A549 (cell line): ENCODE measurements at regions not wholly inside any gene's neighbourhood (a gene's known extent, or its start where the extent isn't known, plus 50 kb on each side); places are given as distances from the start of the nearest gene placed in this dataset.

Source experiments
- ATAC-seq, 2 experiments: fragments of 200-7000 bp in 1 of 2; fragments of >200 bp in 1 of 2; cut with Nextera tagmentation in 1 of 2; cut with Tn5 transposase in 1 of 2; 3 replicates each; pipeline versions ENCODE4 v1.8.0 to v1.9.1; 2018 to 2020; ENCODE audit warnings: mild to moderate bottlenecking in 1 of 2, moderate library complexity in 1 of 2
- CTCF ChIA-PET: fragments of 300-600 bp; sonication (Branson Sonifier 250); formaldehyde crosslinking; extraction: SDS; loops from one replicate; lab custom pipeline; 2021; ENCODE audit warnings: antibody characterized with exemption, inconsistent platforms; lab: Yijun Ruan, JAX
- POLR2A ChIA-PET: fragments of 350-600 bp; formaldehyde crosslinking; extraction: SDS; loops from one replicate; lab custom pipeline; 2021; ENCODE audit warnings: antibody characterized with exemption, inconsistent platforms; lab: Yijun Ruan, JAX
- DNase-seq, 2 experiments: peaks; one replicate each; pipeline versions ENCODE4 v3.0.0 to v3.0.0-alpha.2; 2011 to 2016; ENCODE audit warnings: low read depth in 1 of 2, low spot score in 1 of 2
- FAIRE-seq: peaks from 2 replicates; lab custom pipeline; 2011; peaks lifted over from hg19 to GRCh38; lab: Jason Lieb, UNC
- H3K27ac ChIP-seq, 2 experiments: fragments of >200 bp; sonication (Bioruptor Twin); formaldehyde crosslinking; 3 replicates each; pipeline ENCODE4 v1.5.1; 2016 to 2017
- H3K4me1 ChIP-seq: fragments of >200 bp; sonication (Bioruptor Twin); formaldehyde crosslinking; 3 replicates; pipeline ENCODE4 v1.6.1; 2016
- H3K4me2 ChIP-seq: fragments of >200 bp; sonication (Bioruptor Twin); formaldehyde crosslinking; 3 replicates; pipeline ENCODE4 v1.6.1; 2016
- H3K4me3 ChIP-seq: fragments of >200 bp; sonication (Bioruptor Twin); formaldehyde crosslinking; 3 replicates; pipeline ENCODE4 v1.5.1; 2016
- H3K9me3 ChIP-seq: fragments of >200 bp; sonication (Bioruptor Twin); formaldehyde crosslinking; 3 replicates; pipeline ENCODE4 v1.6.1; 2016
- BHLHE40 ChIP-seq: IDR thresholded peaks from 2 replicates; pipeline ENCODE4 v1.6.1; 2012; ENCODE audit warnings: low read depth, low read length, inconsistent platforms
- CHD2 ChIP-seq: fragments of 150-350 bp; IDR thresholded peaks from 2 replicates; pipeline ENCODE4 v1.6.1; 2014; ENCODE audit warnings: low read length; ENCODE audit not compliant: partially characterized antibody
- CHD4 ChIP-seq: fragments of 200-600 bp; sonication (generic); IDR thresholded peaks from 2 replicates; pipeline ENCODE4 v1.6.1; 2016; ENCODE audit warnings: antibody characterized with exemption, mild to moderate bottlenecking, borderline replicate concordance
- CTCF ChIP-seq: fragments of >200 bp; sonication (Bioruptor Twin); formaldehyde crosslinking; IDR thresholded peaks from 3 replicates; pipeline ENCODE4 v1.5.1; 2016
- FOXS1 ChIP-seq: fragments of 250-450 bp; sonication (Bioruptor Pico); IDR thresholded peaks from 2 replicates; pipeline ENCODE4 v1.5.0; 2020; ENCODE audit warnings: mild to moderate bottlenecking, moderate library complexity
- HOXA7 ChIP-seq: fragments of 250-450 bp; sonication (Bioruptor Pico); IDR thresholded peaks from 2 replicates; pipeline ENCODE4 v1.5.0; 2020; ENCODE audit warnings: mild to moderate bottlenecking, moderate library complexity
- HOXB5 ChIP-seq: fragments of 250-450 bp; sonication (Bioruptor Pico); IDR thresholded peaks from 2 replicates; pipeline ENCODE4 v1.5.0; 2020; ENCODE audit warnings: mild to moderate bottlenecking, moderate library complexity
- JUN ChIP-seq, 2 experiments: fragments of >200 bp; sonication (Bioruptor Twin); formaldehyde crosslinking; IDR thresholded peaks; 2 replicates in 1 of 2; 3 replicates in 1 of 2; pipeline ENCODE4 v1.6.1; 2016 to 2017
- KDM1A ChIP-seq: fragments of 200-600 bp; sonication (generic); IDR thresholded peaks from 2 replicates; pipeline ENCODE4 v1.6.1; 2016; ENCODE audit warnings: low read depth, mild to moderate bottlenecking
- MAFK ChIP-seq: fragments of 450-650 bp; IDR thresholded peaks from 2 replicates; pipeline ENCODE4 v1.6.1; 2014; ENCODE audit not compliant: partially characterized antibody
- MAX ChIP-seq: IDR thresholded peaks from 2 replicates; pipeline ENCODE4 v1.6.1; 2012
- MYC ChIP-seq: IDR thresholded peaks from 2 replicates; pipeline ENCODE4 v1.6.1; 2012; ENCODE audit warnings: mild to moderate bottlenecking, inconsistent platforms, low read length, improper control_type of control experiment, borderline replicate concordance
- PHF8 ChIP-seq: fragments of 200-600 bp; sonication (generic); IDR thresholded peaks from 2 replicates; pipeline ENCODE4 v1.6.1; 2016; ENCODE audit warnings: low read depth, mild to moderate bottlenecking, antibody characterized with exemption, moderate library complexity, borderline replicate concordance
- TFCP2L1 ChIP-seq: fragments of 250-450 bp; sonication (Bioruptor Pico); IDR thresholded peaks from 2 replicates; pipeline ENCODE4 v1.5.0; 2021; ENCODE audit warnings: mild to moderate bottlenecking
- TP53 ChIP-seq: fragments of 250-450 bp; sonication (Bioruptor Pico); IDR thresholded peaks from 2 replicates; pipeline ENCODE4 v1.5.0; 2021; ENCODE audit warnings: mild to moderate bottlenecking, moderate library complexity
- ZC3H11A ChIP-seq: fragments of 450-650 bp; IDR thresholded peaks from 2 replicates; pipeline ENCODE4 v1.6.1; 2014; ENCODE audit warnings: antibody characterized with exemption, mild to moderate bottlenecking
- ZFP36 ChIP-seq: fragments of 450-650 bp; IDR thresholded peaks from 2 replicates; pipeline ENCODE4 v1.6.1; 2014; ENCODE audit warnings: borderline replicate concordance; ENCODE audit not compliant: partially characterized antibody
- ZSCAN20 ChIP-seq: fragments of 250-450 bp; sonication (Bioruptor Pico); IDR thresholded peaks from 2 replicates; pipeline ENCODE4 v1.8.0; 2022; ENCODE audit warnings: mild to moderate bottlenecking, moderate library complexity
- WGBS: methylation state at CpG from one replicate; pipeline ENCODE4 v1.1.6; 2017; ENCODE audit errors: missing lambda C conversion rate; 5-methylcytosine and 5-hydroxymethylcytosine counted together
- TF ChIP-seq, protein P1 (sequence below): IDR thresholded peaks from 2 replicates; pipeline ENCODE4 v1.6.1; 2012
- TF ChIP-seq, protein P2 (sequence below): IDR thresholded peaks from 2 replicates; pipeline ENCODE4 v1.6.1; 2012; ENCODE audit warnings: low read depth, borderline replicate concordance
- TF ChIP-seq, protein P3 (sequence below): fragments of >200 bp; sonication (Bioruptor Twin); formaldehyde crosslinking; IDR thresholded peaks from 2 replicates; pipeline ENCODE4 v1.6.1; 2016

DNA sequence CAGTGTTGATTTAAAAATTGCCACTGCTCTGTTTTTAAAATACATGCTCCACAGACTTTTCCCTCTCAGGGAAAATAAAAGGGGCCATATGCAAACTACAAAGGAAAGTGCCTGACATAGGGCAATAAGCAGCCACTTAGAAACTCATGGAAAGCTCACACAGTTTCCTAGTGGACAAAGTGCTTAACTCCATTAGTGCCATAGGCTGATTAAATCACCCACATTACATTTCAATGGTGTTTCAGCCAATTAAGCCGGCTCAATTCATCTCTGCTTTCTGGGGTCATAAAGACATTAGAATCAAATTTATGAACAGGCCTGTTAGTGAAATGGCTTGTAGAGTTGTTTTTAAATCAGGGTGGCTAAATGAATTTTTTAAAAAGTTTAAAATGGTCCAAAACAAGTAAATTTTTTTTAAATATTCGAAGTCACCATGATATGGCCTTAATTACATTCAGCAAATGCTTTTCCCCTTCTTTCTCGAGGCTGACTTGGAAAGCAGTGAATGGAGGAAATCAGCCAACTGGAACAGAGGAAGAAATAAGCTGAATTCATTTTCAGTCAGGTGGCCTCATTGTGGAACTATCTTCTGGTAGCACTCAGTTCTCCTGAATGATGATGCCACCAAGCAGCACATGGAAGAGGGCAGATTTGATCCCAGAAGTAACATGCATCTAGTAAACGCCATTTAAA, 2305.1 kb upstream of the AGA start:
- no peak for DNase-seq
- H3K4me3 ChIP-seq: no peak overlapping the region
- H3K4me1 ChIP-seq: no peaks in the 10 kb centered on the region
- ChIA-PET CTCF (no interaction called here), POLR2A (no interaction called here)
- no peak for ATAC-seq
- 18% methylated on average over 4 of the region's 4 CpGs for WGBS
- no peak for TF ChIP-seq HOXB5 (CRISPR knock-in tag)
- TF ChIP-seq MAFK: no peak
- H3K27ac ChIP-seq: no peak overlapping the region
- H3K9me3 ChIP-seq: no peaks in the 10 kb centered on the region
- no peak for FAIRE-seq
- H3K4me2 ChIP-seq: no peak overlapping the region

DNA sequence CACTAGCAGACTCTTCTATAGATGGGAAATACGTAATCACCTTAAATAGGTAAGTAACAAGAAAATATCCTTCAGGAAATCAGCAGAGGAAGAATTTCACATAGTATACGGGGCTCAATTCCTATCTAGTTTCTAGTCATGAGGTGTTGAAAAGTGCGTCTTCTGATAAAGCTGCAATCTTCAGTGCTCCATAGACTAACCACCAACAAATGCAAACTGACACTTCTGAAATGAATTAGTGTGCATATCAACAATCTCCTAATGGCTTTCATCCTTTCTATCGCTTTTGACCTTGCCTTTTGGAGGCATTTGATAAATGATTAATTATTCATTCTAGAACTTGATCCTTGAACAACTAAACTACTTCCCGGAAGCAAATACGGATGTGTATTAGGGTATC, 2306.6 kb upstream of the AGA start:
- CTCF ChIA-PET: no interaction called here

GRCh38 chr4:179750374-179750773, 2308.1 kb upstream of the AGA start:
- WGBS: 51% methylated on average over 4 of the region's 4 CpGs

More for the DNA sequence above, 2306.6 kb upstream of the AGA start:
- 47% methylated on average over 6 of the region's 6 CpGs for WGBS
- no peak overlapping the region for H3K4me3 ChIP-seq
- FAIRE-seq (no peak), DNase-seq (no peak), ATAC-seq (no peak)
- POLR2A ChIA-PET: no interaction called here
- TF ChIP-seq, protein P1, sequence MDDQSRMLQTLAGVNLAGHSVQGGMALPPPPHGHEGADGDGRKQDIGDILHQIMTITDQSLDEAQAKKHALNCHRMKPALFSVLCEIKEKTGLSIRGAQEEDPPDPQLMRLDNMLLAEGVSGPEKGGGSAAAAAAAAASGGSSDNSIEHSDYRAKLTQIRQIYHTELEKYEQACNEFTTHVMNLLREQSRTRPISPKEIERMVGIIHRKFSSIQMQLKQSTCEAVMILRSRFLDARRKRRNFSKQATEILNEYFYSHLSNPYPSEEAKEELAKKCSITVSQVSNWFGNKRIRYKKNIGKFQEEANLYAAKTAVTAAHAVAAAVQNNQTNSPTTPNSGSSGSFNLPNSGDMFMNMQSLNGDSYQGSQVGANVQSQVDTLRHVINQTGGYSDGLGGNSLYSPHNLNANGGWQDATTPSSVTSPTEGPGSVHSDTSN: no peak
- TF ChIP-seq HOXB5 (CRISPR knock-in tag) (no peak), MYC (no peak), CHD4 (no peak), JUN (IDR thresholded peaks at IDR 0.05) (no peak)
- TF ChIP-seq, protein P2, sequence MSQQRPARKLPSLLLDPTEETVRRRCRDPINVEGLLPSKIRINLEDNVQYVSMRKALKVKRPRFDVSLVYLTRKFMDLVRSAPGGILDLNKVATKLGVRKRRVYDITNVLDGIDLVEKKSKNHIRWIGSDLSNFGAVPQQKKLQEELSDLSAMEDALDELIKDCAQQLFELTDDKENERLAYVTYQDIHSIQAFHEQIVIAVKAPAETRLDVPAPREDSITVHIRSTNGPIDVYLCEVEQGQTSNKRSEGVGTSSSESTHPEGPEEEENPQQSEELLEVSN: no peak
- no peaks in the 10 kb centered on the region for H3K4me1 ChIP-seq
- no peak overlapping the region for H3K27ac ChIP-seq
- H3K4me2 ChIP-seq: no peak overlapping the region
- no peaks in the 10 kb centered on the region for H3K9me3 ChIP-seq

DNA sequence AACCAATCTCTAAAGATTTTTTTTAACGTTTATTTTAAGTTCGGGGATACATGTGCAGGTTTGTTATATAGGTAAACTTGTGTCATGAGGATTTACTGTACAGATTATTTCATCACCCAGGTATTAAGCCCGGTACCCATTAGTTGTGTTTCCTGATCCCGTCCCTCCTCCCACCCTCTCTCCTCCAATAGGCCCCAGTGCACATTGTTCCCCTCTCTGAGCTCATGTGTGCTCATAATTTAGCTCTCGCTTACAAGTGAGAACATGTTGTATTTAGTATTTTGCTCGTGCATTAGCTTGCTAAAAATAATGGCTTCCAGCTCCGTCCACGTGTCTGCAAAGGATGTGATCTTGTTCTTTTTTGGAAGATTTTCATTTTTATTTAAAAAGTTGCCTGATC, 2309.4 kb upstream of the AGA start:
- POLR2A ChIA-PET: no interaction called here

More at GRCh38 chr4:179750374-179750773, 2308.1 kb upstream of the AGA start:
- H3K4me3 ChIP-seq: no peak overlapping the region
- ChIA-PET POLR2A (no interaction called here), CTCF (no interaction called here)
- H3K27ac ChIP-seq: no peak overlapping the region
- no peak for FAIRE-seq
- TF ChIP-seq BHLHE40: no peak
- TF ChIP-seq, protein P3, sequence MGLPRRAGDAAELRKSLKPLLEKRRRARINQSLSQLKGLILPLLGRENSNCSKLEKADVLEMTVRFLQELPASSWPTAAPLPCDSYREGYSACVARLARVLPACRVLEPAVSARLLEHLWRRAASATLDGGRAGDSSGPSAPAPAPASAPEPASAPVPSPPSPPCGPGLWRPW: no peak
- TF ChIP-seq, protein P2: no peak
- TF ChIP-seq HOXA7: no peak
- no peak for TF ChIP-seq MAX
- H3K4me1 ChIP-seq: no peaks in the 10 kb centered on the region
- ATAC-seq: no peak
- no peak overlapping the region for H3K4me2 ChIP-seq
- DNase-seq: no peak
- no peaks in the 10 kb centered on the region for H3K9me3 ChIP-seq

More for the DNA sequence above, 2309.4 kb upstream of the AGA start:
- FAIRE-seq (no peak), ATAC-seq (no peak), DNase-seq (no peak)
- Histone ChIP-seq H3K4me3 (no peak overlapping the region), H3K4me1 (no peaks in the 10 kb centered on the region), H3K9me3 (no peaks in the 10 kb centered on the region), H3K4me2 (no peak overlapping the region), H3K27ac (no peak overlapping the region)
- WGBS: 17% methylated on average over 8 of the region's 8 CpGs
- CTCF ChIA-PET: no interaction called here
- TF ChIP-seq CTCF (no peak), CHD4 (no peak), PHF8 (no peak), CHD2 (no peak), KDM1A (no peak), TP53 (CRISPR knock-in tag) (no peak), ZC3H11A (no peak), FOXS1 (CRISPR knock-in tag) (no peak), ZSCAN20 (CRISPR knock-in tag) (no peak), TFCP2L1 (no peak), MAFK (no peak), ZFP36 (no peak)
- TF ChIP-seq, protein P1: no peak
